ENCODE measurements at regions not wholly inside any gene's neighbourhood (a gene's known extent, or its start where the extent isn't known, plus 50 kb on each side); places are given as distances from the start of the nearest gene placed in this dataset.

DNA sequence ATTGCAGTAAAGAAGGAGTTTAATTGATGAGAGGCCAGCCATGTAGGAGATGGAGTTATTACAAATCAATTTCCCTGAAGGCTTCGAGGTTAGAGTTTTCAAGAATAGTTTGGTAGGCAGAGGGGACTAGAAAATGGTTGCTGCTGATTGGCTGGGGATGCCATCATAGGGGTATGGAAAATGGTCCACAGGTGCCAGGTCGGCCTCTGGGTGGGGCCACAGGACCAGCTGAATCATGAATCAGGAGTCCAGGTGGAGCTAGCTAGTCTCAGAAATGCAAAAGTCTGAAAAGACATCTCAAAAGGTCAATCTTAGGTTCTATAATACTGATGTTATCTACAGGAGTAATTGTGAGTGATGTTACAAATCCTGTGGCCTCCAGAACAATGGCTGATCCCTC, 714.0 kb upstream of the GHITM start:
- ChIA-PET POLR2A (ENCODE audit: unreplicated experiment) (no interaction called here), CTCF (no interaction called here)
- Histone ChIP-seq H4K20me1 (ENCODE audit: low read length) (no peaks in the 10 kb centered on the region), H3K9me3 (ENCODE audit: low read length) (no peaks in the 10 kb centered on the region), H3K27ac (ENCODE audit: low read length) (no peak overlapping the region), H3K4me2 (ENCODE audit: low read length) (no peak overlapping the region), H3F3A (ENCODE audit: low read length, unreplicated experiment) (no peaks in the 10 kb centered on the region), H3K9me2 (replicated peaks; ENCODE audit: low read length) (no peaks in the 10 kb centered on the region), H3K4me3 (ENCODE audit: low read length) (no peak overlapping the region), H3K27me3 (ENCODE audit: low read length) (no peaks in the 10 kb centered on the region), H3K4me1 (ENCODE audit: insufficient read depth, low read length) (no peaks in the 10 kb centered on the region), H2AFZ (ENCODE audit: low read length) (no peak overlapping the region), H3K9ac (ENCODE audit: low read length) (no peak overlapping the region), H3K79me2 (ENCODE audit: low read length) (no peaks in the 10 kb centered on the region), H3K36me3 (ENCODE audit: low read depth, low read length) (no peaks in the 10 kb centered on the region)
- ATAC-seq (no peak), DNase-seq (no peak)
- intact Hi-C loops (cut with micrococcal nuclease) = no loop called here
- no TSS peak for BruUV-seq (replicated peaks)
- TF ChIP-seq, protein P1, sequence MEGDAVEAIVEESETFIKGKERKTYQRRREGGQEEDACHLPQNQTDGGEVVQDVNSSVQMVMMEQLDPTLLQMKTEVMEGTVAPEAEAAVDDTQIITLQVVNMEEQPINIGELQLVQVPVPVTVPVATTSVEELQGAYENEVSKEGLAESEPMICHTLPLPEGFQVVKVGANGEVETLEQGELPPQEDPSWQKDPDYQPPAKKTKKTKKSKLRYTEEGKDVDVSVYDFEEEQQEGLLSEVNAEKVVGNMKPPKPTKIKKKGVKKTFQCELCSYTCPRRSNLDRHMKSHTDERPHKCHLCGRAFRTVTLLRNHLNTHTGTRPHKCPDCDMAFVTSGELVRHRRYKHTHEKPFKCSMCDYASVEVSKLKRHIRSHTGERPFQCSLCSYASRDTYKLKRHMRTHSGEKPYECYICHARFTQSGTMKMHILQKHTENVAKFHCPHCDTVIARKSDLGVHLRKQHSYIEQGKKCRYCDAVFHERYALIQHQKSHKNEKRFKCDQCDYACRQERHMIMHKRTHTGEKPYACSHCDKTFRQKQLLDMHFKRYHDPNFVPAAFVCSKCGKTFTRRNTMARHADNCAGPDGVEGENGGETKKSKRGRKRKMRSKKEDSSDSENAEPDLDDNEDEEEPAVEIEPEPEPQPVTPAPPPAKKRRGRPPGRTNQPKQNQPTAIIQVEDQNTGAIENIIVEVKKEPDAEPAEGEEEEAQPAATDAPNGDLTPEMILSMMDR (conservative IDR thresholded peaks at IDR 0.05; ENCODE audit: low read depth, low read length) = no peak
- no peak for TF ChIP-seq EZH2 (IDR thresholded peaks at IDR 0.05; ENCODE audit: low read length, unreplicated experiment)
- no peak for TF ChIP-seq EZH2phosphoT487 (IDR thresholded peaks at IDR 0.05; ENCODE audit: borderline replicate concordance, low read length)

DNA sequence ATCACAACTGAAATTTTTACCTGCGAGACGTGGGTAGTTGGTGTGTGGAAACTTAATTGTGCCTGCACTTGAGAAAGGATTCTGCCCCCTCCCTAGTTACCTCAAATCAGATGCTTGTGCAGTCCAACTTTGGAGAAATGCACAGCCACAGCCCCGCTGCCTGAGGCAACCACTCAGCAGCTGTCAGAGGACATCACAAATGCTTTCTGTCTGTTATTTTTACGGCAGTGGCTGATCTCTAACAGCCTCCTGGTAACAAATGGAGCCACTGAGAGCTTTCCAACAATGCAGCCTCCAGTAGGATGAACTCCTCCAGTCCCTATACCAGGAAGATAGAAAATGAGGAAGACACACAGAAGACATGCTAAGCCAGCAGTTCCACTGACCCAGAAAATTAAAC, 712.2 kb upstream of the GHITM start:
- Histone ChIP-seq H3K9me2 (replicated peaks; ENCODE audit: low read length) (no peaks in the 10 kb centered on the region), H3F3A (ENCODE audit: low read length, unreplicated experiment) (no peaks in the 10 kb centered on the region), H3K79me2 (ENCODE audit: low read length) (no peaks in the 10 kb centered on the region), H3K9ac (ENCODE audit: low read length) (no peak overlapping the region), H3K36me3 (ENCODE audit: low read depth, low read length) (no peaks in the 10 kb centered on the region), H3K27me3 (ENCODE audit: low read length) (no peaks in the 10 kb centered on the region), H3K4me2 (ENCODE audit: low read length) (no peak overlapping the region), H3K27ac (ENCODE audit: low read length) (no peak overlapping the region), H3K4me3 (ENCODE audit: low read length) (no peak overlapping the region), H4K20me1 (ENCODE audit: low read length) (no peaks in the 10 kb centered on the region), H3K4me1 (ENCODE audit: insufficient read depth, low read length) (no peaks in the 10 kb centered on the region), H3K9me3 (ENCODE audit: low read length) (no peaks in the 10 kb centered on the region), H2AFZ (ENCODE audit: low read length) (no peak overlapping the region)
- POLR2A ChIA-PET (ENCODE audit: unreplicated experiment) = no interaction called here
- DNase-seq (no peak), ATAC-seq (no peak)
- intact Hi-C loops (cut with micrococcal nuclease) = no loop called here
- BruUV-seq (replicated peaks) = no TSS peak
- CTCF ChIA-PET = no interaction called here
- no peak for TF ChIP-seq EZH2 (IDR thresholded peaks at IDR 0.05; ENCODE audit: low read length, unreplicated experiment)
- TF ChIP-seq, protein P1 (conservative IDR thresholded peaks at IDR 0.05; ENCODE audit: low read depth, low read length) = no peak
- TF ChIP-seq EZH2phosphoT487 (IDR thresholded peaks at IDR 0.05; ENCODE audit: borderline replicate concordance, low read length) = no peak

- Histone ChIP-seq H3K9me2 (replicated peaks; ENCODE audit: low read length) (no peaks in the 10 kb centered on the region), H3K4me3 (ENCODE audit: low read length) (no peak overlapping the region), H3F3A (ENCODE audit: low read length, unreplicated experiment) (no peaks in the 10 kb centered on the region), H2AFZ (ENCODE audit: low read length) (no peak overlapping the region), H3K9me3 (ENCODE audit: low read length) (no peaks in the 10 kb centered on the region), H3K27ac (ENCODE audit: low read length) (no peak overlapping the region), H3K36me3 (ENCODE audit: low read depth, low read length) (no peaks in the 10 kb centered on the region), H3K9ac (ENCODE audit: low read length) (no peak overlapping the region), H3K79me2 (ENCODE audit: low read length) (no peaks in the 10 kb centered on the region), H4K20me1 (ENCODE audit: low read length) (no peaks in the 10 kb centered on the region), H3K27me3 (ENCODE audit: low read length) (no peaks in the 10 kb centered on the region), H3K4me1 (ENCODE audit: insufficient read depth, low read length) (no peaks in the 10 kb centered on the region), H3K4me2 (ENCODE audit: low read length) (no peak overlapping the region)
- ATAC-seq (no peak), DNase-seq (no peak)
- CTCF ChIA-PET = no interaction called here
- intact Hi-C loops (cut with micrococcal nuclease) = no loop called here
- BruUV-seq (replicated peaks) = no TSS peak
- POLR2A ChIA-PET (ENCODE audit: unreplicated experiment) = no interaction called here
- TF ChIP-seq EZH2phosphoT487 (IDR thresholded peaks at IDR 0.05; ENCODE audit: borderline replicate concordance, low read length) = no peak
These were observed 706.9 kb upstream of the GHITM start for GRCh38 chr10:83432261-83433045.

All from PC-3 (cell line).